Liver (tissue), 3 donors: ENCODE measurements at regions not wholly inside any gene's neighbourhood (a gene's known extent, or its start where the extent isn't known, plus 50 kb on each side); places are given as distances from the start of the nearest gene placed in this dataset.

Experiments used
- GABPA ChIP-seq, 2 donors: IDR thresholded peaks in 1 of 2; conservative IDR thresholded peaks in 1 of 2; 2 replicates each; pipeline ENCODE4 v1.6.1; 2016; ENCODE audit warnings: antibody characterized with exemption in 2 of 2, mild to moderate bottlenecking in 1 of 2, moderate library complexity in 1 of 2
- HNF4A ChIP-seq, 2 donors: conservative IDR thresholded peaks; 2 replicates each; pipeline ENCODE4 v1.6.1; 2016; ENCODE audit warnings: antibody characterized with exemption in 2 of 2, mild to moderate bottlenecking in 2 of 2
- RAD21 ChIP-seq, 2 donors: IDR thresholded peaks; 2 replicates each; pipeline ENCODE4 v1.6.1; 2016; ENCODE audit warnings: antibody characterized with exemption in 2 of 2, mild to moderate bottlenecking in 2 of 2
- SP1 ChIP-seq: IDR thresholded peaks from 2 replicates; pipeline ENCODE4 v1.6.1; 2018; ENCODE audit warnings: antibody characterized with exemption, mild to moderate bottlenecking
- YY1 ChIP-seq: IDR thresholded peaks from 2 replicates; pipeline ENCODE4 v1.6.1; 2016; ENCODE audit warnings: antibody characterized with exemption, mild to moderate bottlenecking
- TF ChIP-seq, protein P1 (sequence below): fragments of 150-350 bp; IDR thresholded peaks from 2 replicates; pipeline ENCODE4 v1.5.1; 2017; ENCODE audit warnings: improper control_type of control experiment, low read depth, low read length; ENCODE audit not compliant: missing input control
- donor health status: healthy.
- donor health status: healthy.

DNA sequence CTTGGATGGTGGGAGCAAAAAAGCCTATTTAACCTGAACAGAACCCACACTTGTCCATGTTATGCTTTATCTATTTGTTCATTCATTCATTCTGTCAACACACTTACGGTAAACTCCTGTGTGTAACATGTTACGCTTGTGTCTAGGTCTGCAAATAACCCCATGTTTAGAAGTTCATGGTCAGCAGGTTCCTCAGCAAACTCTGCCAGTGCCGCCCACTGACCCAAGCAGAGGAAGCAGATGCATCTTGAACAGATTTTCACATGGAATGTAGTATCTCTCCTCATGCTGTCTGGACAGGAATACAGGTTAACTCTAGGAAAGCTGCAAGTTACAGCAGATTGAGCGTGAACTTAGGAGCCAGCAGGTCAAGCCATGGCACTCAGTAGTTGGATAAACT lies 213.7 kb upstream of the COPS8 start:
- TF ChIP-seq SP1 = no peak
- TF ChIP-seq YY1 = no peak
- TF ChIP-seq, protein P1, sequence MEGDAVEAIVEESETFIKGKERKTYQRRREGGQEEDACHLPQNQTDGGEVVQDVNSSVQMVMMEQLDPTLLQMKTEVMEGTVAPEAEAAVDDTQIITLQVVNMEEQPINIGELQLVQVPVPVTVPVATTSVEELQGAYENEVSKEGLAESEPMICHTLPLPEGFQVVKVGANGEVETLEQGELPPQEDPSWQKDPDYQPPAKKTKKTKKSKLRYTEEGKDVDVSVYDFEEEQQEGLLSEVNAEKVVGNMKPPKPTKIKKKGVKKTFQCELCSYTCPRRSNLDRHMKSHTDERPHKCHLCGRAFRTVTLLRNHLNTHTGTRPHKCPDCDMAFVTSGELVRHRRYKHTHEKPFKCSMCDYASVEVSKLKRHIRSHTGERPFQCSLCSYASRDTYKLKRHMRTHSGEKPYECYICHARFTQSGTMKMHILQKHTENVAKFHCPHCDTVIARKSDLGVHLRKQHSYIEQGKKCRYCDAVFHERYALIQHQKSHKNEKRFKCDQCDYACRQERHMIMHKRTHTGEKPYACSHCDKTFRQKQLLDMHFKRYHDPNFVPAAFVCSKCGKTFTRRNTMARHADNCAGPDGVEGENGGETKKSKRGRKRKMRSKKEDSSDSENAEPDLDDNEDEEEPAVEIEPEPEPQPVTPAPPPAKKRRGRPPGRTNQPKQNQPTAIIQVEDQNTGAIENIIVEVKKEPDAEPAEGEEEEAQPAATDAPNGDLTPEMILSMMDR = no peak
- no peak for TF ChIP-seq RAD21 (IDR thresholded peaks at IDR 0.05)
- no peak for TF ChIP-seq GABPA (IDR thresholded peaks at IDR 0.05 in 1 of 2, conservative IDR thresholded peaks at IDR 0.05 in 1 of 2)
- TF ChIP-seq HNF4A (conservative IDR thresholded peaks at IDR 0.05) = no peak
